RKO (cell line): ENCODE measurements at regions not wholly inside any gene's neighbourhood (a gene's known extent, or its start where the extent isn't known, plus 50 kb on each side); places are given as distances from the start of the nearest gene placed in this dataset.

ENCODE experiments used
- DNase-seq: peaks from one replicate; pipeline ENCODE4 v3.0.0-alpha.2; 2016; ENCODE audit warnings: low spot score

DNA sequence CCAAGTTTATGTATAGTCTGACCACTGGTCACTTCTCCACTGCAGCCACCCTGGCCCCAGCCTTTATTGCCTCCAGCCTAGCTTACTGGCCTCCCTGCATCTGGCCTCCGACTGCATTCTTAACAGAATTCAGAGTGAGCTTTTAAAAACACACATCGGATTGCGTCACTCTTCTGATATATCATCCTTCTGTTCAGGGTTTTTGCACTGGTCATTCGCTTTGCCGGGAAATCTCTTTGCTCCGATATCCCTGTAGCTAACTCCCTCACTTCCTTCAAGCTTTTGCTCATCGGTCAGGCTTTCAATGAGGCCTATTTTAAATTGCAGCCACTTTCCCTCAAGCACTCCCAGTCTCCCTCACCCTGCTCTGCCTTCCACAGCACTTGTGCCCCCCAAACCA lies 101.6 kb upstream of the DLX2 start:
- no peak for DNase-seq

DNA sequence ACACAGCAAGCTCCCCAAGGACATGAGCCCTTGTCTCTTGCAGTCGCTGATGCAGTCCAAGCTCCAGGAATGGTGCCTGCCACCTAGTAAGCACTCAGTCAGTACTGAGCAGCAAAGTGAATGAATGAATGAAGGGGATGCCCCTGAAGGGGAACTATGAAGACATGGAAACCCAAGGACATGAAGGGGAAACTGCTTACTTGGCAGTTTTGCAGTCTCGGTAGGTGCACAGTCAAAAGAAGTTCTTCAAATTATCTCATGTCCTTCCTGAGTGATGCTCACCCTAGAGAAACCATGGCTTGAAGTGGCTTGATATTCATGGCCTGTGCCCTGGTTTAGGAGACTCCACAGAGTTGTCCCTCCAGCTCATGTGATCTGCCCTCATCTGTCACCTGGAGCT lies 102.1 kb upstream of the DLX2 start:
- no peak for DNase-seq

DNA sequence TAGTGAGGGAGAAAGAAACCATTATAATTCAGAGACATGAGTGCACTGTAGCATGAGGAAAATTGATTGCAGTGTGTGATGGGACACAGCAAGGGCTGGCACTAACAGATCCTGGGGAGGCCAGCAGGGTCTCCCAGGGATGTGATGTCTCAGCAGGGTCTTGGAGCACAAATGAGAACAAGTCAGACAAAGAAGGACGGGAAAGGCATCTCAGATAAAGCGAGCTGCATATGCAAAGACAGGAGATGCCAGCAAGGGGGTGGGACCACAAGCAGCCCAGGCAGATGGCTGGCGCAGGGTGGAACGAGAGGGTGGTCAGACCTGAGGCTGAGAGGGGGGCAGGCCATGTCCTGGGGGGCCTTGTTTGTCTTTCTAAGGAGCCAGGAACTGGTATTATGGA lies 102.6 kb upstream of the DLX2 start:
- DNase-seq, result no peak

DNA sequence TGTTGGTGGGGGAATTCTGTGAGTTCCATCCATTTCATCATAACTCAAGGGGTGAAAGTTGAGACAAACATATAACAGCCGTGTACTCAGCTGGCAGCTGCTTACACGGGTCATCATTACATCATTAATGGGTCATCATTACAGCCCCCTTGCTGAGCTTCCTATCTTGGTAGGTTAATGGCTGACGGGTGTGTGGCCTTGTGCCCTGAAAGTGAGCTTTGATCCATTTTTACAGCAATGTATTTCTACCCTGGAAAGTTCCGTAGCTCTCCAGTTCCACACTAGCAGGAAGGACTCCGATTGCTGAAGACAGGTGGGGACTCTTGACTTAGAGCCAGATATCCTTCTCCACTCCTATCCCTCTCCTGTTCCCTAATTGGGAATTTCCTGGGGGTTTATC lies 105.2 kb upstream of the DLX2 start:
- DNase-seq, result no peak

DNA sequence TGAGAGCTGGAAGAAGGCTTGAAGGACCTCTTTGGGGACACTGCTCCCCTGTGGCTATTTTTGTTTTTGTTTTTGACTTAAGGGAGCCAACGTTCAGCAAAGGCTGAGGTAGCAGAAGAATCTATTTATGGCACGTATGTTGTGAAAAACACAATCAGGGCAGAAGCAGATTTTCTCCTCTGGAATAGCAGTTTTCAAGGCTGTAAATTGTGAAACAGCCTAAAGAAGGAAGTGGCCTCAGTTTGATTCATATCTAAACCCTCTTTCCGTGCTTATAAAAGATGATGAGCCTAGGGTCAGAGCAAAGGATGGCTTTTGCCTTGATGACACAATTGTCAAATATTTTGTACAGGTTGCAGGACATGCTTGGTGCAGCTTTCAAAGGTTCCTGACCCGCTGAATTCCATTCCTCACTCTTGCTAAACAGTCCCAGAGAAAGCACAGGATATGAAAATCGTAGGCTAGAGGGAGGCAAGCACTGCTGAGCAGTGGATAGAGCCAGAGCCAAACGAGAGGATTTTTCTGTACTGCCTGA lies 106.2 kb upstream of the DLX2 start:
- DNase-seq, result no peak

DNA sequence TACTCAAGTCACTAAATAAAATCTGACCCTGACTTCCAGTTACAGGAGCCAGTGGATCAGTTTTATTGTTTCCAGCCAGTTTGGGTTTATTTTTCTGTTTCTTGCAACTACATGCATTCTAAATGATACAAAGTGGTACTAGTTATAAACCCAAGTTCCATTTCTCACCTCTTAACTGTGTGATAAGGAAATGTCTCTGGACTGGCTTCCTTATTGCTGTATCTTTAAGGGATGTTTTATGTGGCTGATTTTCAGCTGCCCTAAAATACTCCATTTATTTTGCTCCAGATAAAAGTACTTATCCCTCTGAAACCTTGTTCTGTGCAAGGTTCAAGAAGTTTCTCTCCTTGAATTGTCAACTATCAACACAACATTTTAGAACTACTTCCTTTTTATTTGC lies 107.9 kb upstream of the DLX2 start:
- DNase-seq, result no peak

DNA sequence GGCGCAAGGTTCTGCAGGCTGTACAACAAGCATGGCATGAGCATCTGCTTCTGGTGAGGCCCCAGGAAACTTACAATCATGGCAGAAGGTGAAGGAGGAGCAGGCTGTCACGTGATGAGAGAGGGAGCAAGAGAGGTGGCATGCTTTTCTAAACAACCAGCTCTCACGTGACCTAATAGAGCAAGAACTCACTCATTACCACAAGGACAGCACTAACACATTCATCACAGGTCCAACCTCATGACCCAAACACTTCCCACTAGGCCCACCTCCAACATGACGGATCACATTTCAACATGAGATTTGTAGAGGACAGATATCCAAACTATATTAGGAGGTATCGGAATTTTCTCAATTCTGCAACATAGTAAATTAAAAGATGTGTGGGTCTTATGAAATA lies 108.8 kb upstream of the DLX2 start:
- DNase-seq, result peak; percentile 7

DNA sequence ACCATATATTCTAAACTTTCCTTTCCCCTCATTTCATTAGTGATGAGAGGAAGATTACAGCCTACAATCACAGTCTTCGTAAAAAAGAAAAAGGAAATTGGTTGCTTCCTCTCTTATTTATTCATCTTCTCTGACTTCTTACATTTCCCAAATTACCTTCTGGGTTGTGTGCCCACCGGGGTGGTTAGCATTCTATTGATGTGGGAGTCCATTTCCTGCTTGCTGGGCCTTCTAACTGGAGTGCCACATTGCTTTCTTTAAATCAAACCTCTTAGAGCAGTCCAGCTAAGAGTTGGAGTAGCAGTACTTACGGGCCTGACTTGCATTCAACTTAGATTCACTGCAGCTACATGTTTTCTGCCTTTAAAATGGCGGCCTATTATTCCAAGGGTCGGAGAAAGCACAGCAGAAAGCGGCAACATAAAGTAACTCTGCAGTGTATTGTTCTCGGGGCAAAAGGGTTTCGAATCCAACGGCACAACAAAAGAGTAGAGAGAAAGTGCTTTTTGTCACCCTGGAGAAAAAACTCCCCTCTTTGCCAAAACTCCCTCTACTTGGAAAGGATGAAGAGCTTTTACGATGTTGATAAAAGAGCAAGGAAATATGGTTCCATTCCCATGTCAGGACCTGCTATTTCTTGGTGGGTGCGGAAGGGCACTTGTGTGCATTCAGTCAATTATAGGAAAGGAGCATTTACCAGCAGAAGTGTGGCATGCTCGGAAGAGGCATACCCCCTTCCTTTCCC lies 110.6 kb upstream of the DLX2 start:
- DNase-seq, result no peak

DNA sequence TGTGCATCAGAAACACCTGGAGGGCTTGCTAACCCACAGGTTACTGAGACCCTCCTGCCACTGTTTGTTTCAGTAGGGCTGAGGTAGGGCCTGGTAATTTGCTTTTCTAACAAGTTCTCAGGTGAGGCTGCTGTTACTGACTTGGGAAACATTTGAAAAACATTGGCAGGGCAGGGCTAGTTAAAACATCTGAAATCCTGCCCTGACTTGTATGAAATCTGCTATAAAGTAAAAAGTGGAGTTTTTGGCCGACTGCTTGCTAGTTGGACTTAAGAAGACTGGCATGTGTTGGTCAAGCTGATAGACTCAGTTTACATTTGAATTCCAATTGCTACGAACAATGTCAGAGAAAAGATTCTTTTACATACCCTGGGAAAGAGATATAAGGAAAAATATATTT lies 111.6 kb upstream of the DLX2 start:
- DNase-seq, result no peak

DNA sequence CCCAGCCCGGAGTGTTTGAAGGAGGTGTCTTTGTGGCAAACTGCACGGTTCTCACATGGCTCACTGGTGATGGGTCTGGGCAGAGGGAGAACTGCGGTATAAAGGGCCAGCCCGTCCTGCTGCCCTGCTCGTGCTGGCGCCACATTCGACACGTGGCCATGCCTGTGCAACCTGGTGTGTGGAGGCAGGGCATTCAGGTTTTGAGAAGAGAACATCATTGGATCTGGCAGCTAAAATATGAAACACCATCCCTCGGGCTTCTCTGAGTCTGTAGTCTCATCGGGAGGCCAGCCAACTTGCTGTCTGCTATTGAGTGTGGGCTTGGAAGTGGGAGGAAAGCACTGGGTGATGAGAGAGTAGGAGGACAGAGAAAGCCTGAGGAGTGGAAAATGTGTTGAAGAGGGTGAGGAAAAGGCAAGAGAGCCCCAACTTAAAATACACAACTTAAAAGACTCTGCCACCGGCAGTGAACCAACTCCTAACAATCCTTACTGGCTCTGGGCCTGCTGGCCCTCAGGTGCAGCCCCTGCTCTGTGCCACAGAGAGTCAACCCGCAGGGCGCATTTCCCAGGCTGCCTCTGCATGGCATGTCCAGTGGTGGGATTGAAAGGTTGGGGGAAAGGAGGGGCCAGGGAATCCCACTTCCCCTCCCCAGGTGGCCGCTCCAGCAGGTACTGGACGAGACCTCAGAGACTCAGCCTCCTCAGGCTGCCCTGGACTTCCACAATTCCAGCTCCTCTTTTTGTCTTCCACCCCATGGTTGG lies 112.7 kb upstream of the DLX2 start:
- DNase-seq, result no peak

DNA sequence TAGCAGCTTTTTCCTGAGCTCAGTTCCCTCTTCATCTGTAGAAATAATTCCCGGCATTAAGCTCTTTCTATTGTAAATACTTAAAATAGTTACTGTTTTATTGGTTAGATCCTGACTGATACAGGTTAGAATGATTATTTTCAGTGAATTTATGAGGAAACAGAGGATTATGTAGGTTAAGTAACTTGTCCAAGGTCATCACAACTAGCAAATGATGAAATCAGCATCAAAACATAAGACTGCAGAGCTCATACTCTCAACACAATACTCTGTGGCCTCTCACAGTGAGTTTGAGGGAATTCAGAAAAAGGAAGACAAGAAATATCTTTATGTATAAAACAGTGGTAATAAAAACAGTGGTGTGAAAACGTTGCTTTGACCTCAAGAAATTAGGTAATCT lies 113.2 kb upstream of the DLX2 start:
- no peak for DNase-seq

DNA sequence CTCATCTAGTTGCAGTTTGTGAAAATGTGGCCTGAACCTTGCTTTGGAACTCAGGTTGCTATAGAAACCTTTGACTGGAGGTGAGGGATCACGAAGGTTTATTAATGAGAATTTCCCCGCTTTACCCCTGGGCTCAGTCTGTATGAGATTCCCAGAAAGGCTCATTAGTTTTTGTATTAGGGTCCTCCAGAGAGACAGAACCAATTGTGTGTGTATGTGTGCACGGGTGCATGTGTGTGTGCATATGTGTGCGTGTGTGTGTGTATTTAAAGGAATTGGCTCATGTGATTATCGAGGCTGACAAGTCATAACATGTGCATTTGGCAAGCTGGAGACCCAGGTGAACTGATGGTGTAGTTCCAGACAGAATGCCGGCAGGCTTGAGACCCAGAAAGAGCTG lies 113.8 kb upstream of the DLX2 start:
- no peak for DNase-seq

DNA sequence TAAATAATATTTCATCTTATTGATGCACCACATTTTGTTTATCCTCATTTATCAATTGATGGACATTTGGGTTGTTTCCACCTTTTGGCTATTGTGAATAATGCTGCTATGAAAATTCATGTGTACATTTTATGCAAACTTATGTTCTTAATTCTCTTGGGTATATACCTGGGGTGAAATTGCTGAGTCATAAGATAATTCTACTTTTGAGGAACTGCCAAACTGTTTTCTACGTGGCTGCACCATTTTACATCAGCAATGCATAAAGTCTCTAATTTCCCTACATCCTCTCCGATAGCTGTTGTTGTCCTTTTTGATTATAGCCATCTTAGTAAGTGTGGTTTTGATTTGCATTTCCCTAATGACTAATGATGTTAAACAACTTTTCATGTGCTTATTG lies 116.5 kb upstream of the DLX2 start:
- no peak for DNase-seq

DNA sequence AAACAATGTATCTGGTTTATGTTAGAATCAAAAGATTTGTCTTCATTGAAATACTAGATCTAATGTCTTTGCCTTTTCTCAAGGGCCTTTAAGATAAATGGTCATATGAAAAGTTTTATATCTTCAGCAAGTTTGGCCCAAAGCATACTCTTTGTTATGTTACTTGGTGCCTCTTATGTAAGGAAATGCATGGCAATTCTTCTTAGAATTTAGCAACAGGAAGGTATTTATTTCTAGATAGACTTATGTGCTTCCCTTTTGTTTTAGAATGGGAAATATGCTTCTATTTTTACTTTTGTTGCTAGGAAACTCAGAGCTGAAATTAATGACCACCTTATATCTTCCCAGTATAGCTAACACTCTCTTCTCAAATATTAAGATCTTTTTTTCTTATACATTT lies 117.4 kb upstream of the DLX2 start:
- DNase-seq, result no peak

DNA sequence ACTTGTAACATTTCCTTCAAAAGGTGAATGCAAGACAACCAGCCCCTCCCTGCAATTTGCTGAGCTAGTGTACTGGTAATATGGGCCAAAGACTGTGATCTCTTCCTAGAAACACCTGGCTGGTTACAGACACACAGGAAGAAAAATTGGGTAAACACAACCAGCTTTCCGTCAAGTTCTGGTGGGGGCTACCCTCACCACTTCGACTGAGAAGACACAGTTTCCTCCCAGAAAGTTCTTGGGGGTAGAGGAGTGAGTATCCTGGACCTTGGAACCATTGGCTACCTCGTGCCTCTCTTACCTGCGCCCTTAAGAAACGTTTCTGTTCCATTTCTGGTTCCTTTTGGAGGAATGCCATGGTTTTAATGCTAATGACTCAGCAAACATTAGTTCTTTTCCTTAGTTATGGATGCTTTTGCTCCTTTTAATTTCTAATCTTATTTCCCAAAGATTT lies 120.9 kb upstream of the DLX2 start:
- DNase-seq, result no peak

DNA sequence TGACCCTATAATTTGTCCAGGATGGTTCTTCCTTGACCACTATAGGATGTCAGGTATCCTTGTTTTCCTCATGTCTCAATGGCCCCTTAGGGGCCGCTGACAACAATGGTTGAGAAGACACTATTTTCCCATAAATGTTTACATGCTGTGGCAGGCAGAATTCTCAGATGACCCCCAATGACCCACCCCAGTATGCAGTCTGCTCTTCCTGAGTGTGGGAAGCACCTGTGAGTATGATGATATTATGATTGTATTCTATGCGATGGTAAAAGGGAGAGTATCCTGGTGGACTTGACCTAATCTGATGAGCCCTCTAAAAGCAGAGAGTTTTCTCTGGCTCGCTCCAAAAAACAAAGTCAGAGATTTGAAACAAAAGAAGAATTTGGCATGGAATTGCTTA lies 123.1 kb upstream of the DLX2 start:
- DNase-seq, result no peak

DNA sequence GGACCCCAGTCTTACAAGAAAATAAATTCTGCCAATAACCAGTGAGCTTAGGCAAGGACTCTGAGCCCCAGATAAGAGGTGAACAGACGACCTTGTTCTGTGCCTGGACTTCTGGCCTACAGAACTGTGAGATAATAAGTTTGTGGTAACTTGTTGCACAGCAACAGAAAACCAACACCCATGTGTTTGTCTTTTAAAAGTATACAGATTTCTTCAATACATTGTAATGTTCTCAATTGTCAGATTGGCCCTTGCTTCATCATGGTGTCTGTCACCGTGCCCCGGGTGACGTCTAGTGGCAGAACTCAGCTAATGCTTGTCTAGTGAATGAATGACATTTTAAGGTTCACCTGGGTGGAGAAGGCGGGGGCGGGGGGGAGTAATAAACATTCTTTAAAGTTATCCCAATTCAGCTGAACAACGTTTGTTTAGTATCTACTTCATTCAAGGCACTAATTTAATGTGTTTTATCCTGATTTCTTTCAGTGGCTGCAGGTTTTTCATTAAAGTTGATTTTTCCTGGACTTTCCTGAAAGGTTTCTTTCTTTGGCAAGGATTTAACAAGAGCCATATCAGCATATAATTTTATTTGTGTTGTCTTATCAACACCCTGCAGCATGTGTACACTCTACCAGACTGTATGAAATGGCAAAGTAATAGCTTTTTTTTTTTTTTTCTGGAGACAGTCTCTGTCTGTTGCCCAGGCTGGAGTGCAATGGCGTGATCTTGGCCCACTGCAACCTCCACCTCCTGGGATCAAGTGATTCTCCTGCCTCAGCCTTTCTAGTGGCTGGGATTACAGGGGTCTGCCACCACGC lies 123.8 kb upstream of the DLX2 start:
- DNase-seq, result no peak

DNA sequence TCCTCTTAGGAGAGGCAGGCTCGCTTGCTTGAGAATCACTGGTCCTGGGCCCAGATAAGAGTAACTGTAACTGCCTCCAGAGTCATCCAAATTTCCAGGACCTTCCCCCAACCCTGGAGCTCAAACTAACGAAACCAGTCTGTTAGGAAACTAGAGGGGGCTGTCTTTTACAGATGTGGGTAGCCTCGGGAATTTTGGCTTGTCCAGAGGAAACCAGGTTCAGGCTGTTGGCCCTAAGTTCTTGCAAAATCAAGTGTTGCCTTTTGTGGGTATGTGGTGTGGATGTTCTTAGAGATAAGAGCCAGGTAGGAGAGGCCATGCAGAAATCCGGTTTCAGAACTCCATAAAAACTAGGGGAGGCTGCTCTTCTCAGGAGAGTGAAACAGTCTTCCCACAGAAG lies 125.0 kb upstream of the DLX2 start:
- DNase-seq, result no peak

DNA sequence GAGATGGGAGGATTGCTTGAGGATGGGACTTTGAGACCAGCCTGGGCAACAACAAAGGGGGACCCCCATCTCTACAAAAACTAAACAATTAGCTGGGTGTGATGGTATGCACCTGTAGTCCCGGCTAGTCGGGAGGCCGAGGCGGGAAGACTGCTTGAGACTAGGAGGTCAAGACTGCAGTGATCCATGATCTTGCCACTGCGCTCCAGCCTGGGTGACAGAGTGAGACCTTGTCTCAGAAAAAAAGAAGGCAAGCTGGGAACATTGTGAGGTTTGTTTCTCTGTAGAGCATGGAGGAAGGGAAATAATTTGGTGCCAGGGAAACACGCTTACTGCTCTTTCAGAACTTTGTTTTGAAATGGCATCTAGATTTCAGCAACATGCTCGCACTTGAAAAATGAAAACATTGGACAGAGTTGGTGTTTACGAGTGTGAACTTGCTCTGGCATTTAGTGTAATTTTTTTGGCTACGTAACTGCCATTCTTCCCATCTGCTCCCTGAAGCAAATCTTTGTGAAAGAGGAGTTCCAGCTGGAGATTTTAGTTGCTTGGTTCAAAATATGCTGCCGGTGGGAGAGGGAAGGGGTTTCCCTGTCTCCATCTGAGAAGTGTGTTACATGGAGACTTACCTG lies 125.6 kb upstream of the DLX2 start:
- no peak for DNase-seq

DNA sequence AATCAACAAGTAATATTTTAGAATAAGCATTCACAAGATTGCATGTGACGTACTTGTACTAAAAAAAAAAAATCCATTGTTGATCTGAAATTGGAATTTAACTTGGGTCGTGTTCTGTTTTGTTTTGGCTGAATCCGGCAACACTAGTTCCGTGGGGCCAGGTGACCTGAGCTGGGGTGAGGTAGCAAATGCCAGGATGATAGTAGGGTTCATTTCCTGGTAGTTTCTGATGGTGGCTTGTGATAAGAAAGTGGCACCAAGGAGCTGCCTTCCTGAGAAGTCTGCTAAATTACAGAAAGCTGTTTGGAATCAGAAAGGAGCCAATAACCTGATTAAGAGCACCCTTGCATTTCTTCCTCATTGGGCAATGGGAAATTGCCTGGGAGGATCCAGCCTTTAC lies 126.4 kb upstream of the DLX2 start:
- no peak for DNase-seq

DNA sequence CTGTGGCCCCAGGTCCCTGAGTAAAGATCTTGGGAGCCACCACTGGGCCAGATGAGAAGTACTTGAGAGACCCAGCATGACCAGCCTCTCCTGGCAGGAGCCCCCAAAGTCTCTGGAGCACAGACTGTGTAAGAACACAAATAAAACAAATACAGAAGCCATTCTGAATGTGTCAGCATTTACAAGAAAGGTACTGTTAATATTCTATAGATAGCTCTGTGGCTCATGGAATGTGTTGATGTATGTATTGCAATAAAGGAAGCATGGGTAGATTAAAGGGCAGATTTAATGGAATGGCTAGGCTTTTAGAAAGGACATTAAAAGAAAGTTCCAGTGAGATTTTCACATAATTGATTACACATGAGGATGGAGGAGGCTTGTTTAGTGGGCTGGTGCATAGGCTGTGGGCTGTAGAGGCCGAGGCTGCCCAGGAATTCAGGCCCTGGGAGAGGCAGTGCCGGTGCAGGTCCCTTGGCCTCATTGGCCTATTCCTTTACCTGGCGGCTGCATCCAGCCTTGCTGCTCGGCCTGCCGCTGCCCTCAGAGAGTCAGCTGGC lies 127.7 kb upstream of the DLX2 start:
- DNase-seq, result no peak

DNA sequence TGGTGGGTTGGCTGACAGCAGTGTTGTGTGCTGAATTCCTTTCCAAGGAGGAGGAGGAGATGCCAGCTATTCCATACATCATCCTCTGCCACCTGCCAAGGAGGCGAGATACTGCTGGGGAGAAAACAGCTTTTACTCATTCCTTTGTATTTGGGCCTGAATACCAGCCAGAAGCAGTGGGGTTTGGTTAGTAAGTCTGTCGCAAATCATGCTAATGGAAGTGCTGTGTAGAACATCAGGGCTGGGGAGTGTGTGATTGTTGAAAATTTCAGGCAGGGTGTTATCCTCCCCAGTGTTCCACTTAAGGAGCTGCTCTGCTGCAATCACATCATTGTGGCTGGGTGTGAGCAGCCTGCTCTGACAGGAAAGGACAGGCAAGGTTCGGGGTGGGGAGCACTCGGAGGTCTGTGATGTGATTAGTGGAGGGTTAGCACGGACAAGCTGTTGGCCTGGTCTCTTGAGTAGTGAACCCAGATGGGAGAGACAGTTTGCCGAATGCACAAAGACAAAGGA lies 128.2 kb upstream of the DLX2 start:
- DNase-seq, result no peak
